Activated CD8-positive, alpha-beta T cell treated with anti-CD3 and anti-CD28 coated beads for 36 hours (primary cell): ENCODE measurements at regions not wholly inside any gene's neighbourhood (a gene's known extent, or its start where the extent isn't known, plus 50 kb on each side); places are given as distances from the start of the nearest gene placed in this dataset.

ENCODE experiments used
- ATAC-seq: fragments of 200-7000 bp; cut with Tn5 transposase; one replicate; pipeline ENCODE4 v1.10.0; 2021; ENCODE audit warnings: mild to moderate bottlenecking, moderate library complexity
- CTCF ChIA-PET: fragments of 350-600 bp; sonication (Branson Sonifier 250); formaldehyde crosslinking; loops from one replicate; lab custom pipeline; 2021; ENCODE audit warnings: antibody characterized with exemption; lab: Charles Lee
- POLR2A ChIA-PET: fragments of 350-600 bp; sonication (Branson Sonifier 250); formaldehyde crosslinking; loops from one replicate; lab custom pipeline; 2021; ENCODE audit warnings: antibody characterized with exemption; lab: Charles Lee
- DNase-seq: peaks from one replicate; pipeline ENCODE4 v3.0.0-alpha.2; 2020
- H3K27ac Mint-ChIP-seq: one replicate; pipeline ENCODE4 v1.8.0; 2021; ENCODE audit warnings: mild to moderate bottlenecking, mixed read lengths
- H3K27me3 Mint-ChIP-seq: one replicate; pipeline ENCODE4 v1.8.0; 2021; ENCODE audit warnings: mixed read lengths
- H3K36me3 Mint-ChIP-seq: one replicate; pipeline ENCODE4 v1.8.0; 2021; ENCODE audit warnings: low read depth, mixed read lengths
- H3K4me1 Mint-ChIP-seq: one replicate; pipeline ENCODE4 v1.8.0; 2021; ENCODE audit warnings: low read depth, mixed read lengths
- H3K4me3 Mint-ChIP-seq: one replicate; pipeline ENCODE4 v1.8.0; 2021; ENCODE audit warnings: mild to moderate bottlenecking, moderate library complexity, mixed read lengths
- H3K9me3 Mint-ChIP-seq: one replicate; pipeline ENCODE4 v1.8.0; 2021; ENCODE audit warnings: mixed read lengths
- intact Hi-C: fragments of 100-400 bp; cut with micrococcal nuclease; formaldehyde crosslinking; loops from one replicate; pipeline ENCODE4 v1.10.0; 2022
- TF ChIP-seq, protein P1 (sequence below): fragments of 200-600 bp; IDR thresholded peaks from one replicate; pipeline ENCODE4 v1.8.0; 2022; ENCODE audit warnings: antibody characterized with exemption, mild to moderate bottlenecking

DNA sequence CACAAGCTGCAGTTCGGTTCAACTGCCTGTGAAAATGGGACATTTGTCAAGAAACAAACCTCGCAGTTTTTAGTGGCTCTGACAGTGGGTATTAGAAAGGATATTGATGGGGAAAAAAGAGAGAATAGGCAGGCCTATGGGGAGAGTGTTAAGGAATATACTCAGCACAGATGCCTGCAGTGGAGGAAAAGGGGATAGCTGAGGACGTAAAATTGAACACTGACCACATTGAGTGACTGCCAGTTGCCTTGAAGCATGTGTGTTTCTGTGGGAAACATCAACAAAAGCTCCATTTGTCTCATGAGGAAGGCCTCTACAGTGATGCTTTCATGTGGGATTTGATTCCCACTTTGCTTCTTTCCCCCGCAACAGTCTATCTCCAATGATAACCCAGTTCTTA is 1042.1 kb downstream of the TUSC7 start:
- TF ChIP-seq, protein P1, sequence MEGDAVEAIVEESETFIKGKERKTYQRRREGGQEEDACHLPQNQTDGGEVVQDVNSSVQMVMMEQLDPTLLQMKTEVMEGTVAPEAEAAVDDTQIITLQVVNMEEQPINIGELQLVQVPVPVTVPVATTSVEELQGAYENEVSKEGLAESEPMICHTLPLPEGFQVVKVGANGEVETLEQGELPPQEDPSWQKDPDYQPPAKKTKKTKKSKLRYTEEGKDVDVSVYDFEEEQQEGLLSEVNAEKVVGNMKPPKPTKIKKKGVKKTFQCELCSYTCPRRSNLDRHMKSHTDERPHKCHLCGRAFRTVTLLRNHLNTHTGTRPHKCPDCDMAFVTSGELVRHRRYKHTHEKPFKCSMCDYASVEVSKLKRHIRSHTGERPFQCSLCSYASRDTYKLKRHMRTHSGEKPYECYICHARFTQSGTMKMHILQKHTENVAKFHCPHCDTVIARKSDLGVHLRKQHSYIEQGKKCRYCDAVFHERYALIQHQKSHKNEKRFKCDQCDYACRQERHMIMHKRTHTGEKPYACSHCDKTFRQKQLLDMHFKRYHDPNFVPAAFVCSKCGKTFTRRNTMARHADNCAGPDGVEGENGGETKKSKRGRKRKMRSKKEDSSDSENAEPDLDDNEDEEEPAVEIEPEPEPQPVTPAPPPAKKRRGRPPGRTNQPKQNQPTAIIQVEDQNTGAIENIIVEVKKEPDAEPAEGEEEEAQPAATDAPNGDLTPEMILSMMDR, result no peak
- ChIA-PET CTCF (no interaction called here), POLR2A (no interaction called here)
- H3K36me3 Mint-ChIP-seq, result no peaks in the 10 kb centered on the region
- no peak for DNase-seq
- H3K9me3 Mint-ChIP-seq, result no peaks in the 10 kb centered on the region
- H3K4me3 Mint-ChIP-seq, result no peak overlapping the region
- no peak overlapping the region for H3K27ac Mint-ChIP-seq
- H3K27me3 Mint-ChIP-seq, result no peaks in the 10 kb centered on the region
- H3K4me1 Mint-ChIP-seq, result no peaks in the 10 kb centered on the region
- ATAC-seq, result no peak
- intact Hi-C loops, result no loop called here

GRCh38 chr3:117752984-117753717 is 1043.6 kb downstream of the TUSC7 start:
- H3K27me3 Mint-ChIP-seq, result no peaks in the 10 kb centered on the region
- no peak for DNase-seq
- no peak for ATAC-seq
- TF ChIP-seq, protein P1, result no peak
- ChIA-PET POLR2A (no interaction called here), CTCF (no interaction called here)
- no peaks in the 10 kb centered on the region for H3K36me3 Mint-ChIP-seq
- H3K9me3 Mint-ChIP-seq, result no peaks in the 10 kb centered on the region
- no peak overlapping the region for H3K27ac Mint-ChIP-seq
- intact Hi-C loops, result no loop called here
- H3K4me3 Mint-ChIP-seq, result no peak overlapping the region
- no peaks in the 10 kb centered on the region for H3K4me1 Mint-ChIP-seq

DNA sequence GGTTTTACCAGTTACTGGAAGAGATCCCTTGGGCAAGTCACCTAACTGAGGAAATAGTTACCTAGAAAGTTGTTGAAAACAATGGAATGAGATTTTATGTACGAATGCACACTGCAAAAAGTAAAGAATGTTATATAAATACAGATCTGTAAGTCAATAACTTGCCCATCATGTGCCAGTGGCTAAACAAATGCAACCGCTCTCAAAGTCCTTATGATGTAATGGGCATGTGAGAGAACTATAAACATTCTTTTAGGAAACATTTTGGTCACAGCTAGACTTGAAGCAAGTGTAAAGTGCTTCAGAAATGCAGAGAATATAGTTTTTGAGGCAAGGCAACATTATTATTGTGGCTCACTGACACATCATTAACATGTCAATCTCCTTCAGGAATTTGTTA is 1044.5 kb downstream of the TUSC7 start:
- Mint-ChIP-seq H3K27me3 (no peaks in the 10 kb centered on the region), H3K36me3 (no peaks in the 10 kb centered on the region), H3K4me3 (no peak overlapping the region), H3K9me3 (no peaks in the 10 kb centered on the region), H3K4me1 (no peaks in the 10 kb centered on the region), H3K27ac (no peak overlapping the region)
- intact Hi-C loops, result no loop called here
- ATAC-seq, result no peak
- CTCF ChIA-PET, result no interaction called here
- TF ChIP-seq, protein P1, result no peak
- POLR2A ChIA-PET, result no interaction called here
- no peak for DNase-seq

DNA sequence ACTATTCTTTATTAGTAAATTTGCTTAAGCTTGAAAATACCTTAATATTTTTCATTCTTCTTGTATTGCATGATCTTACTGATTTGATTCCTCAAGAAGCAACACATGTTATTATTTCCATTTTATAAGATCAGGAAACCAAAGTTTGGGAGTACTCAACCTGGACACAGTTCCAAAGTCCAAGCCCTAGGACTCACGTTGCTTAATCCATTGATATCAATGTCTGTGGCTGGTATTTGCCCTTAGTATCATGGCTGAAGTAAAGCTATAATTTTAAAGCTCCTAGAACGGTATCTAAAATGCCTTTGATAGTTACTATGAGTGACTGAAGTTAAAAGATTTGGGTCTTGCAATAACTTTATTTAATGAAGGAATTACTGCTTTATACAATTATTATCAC is 1045.3 kb downstream of the TUSC7 start:
- DNase-seq (no peak), ATAC-seq (no peak)
- Mint-ChIP-seq H3K9me3 (no peaks in the 10 kb centered on the region), H3K36me3 (no peaks in the 10 kb centered on the region), H3K4me3 (no peak overlapping the region), H3K27ac (no peak overlapping the region), H3K4me1 (no peaks in the 10 kb centered on the region), H3K27me3 (no peaks in the 10 kb centered on the region)
- intact Hi-C loops, result no loop called here
- TF ChIP-seq, protein P1, result no peak
- ChIA-PET POLR2A (no interaction called here), CTCF (no interaction called here)

DNA sequence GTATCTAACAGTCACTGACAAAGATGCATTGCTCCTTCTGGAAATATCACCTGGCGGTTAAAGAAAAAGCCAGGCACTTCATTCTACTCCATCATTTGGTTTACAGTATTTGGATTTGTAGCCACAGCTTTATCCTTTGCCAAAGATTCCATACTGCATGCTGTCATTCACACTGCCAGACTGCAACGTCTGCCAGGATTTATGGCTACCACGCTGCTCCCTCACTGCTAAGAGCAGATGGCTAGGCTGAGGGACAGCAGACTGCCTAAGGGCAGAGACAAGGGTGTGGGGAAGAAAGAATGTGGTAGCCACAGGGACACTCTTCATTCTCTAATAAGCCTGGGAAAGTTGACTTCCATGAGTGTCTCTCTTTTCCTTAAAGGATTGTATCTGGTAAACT is 1047.0 kb downstream of the TUSC7 start:
- intact Hi-C loops, result no loop called here
- DNase-seq (no peak), ATAC-seq (no peak)
- no peak overlapping the region for H3K27ac Mint-ChIP-seq
- no peaks in the 10 kb centered on the region for H3K27me3 Mint-ChIP-seq
- no peaks in the 10 kb centered on the region for H3K9me3 Mint-ChIP-seq
- TF ChIP-seq, protein P1, result no peak
- ChIA-PET CTCF (no interaction called here), POLR2A (no interaction called here)
- H3K4me1 Mint-ChIP-seq, result no peaks in the 10 kb centered on the region
- H3K36me3 Mint-ChIP-seq, result no peaks in the 10 kb centered on the region
- H3K4me3 Mint-ChIP-seq, result no peak overlapping the region
